ENCODE measurements at regions not wholly inside any gene's neighbourhood (a gene's known extent, or its start where the extent isn't known, plus 50 kb on each side); places are given as distances from the start of the nearest gene placed in this dataset.

- TF ChIP-seq CTCF (IDR thresholded peaks at IDR 0.05) (no peak), EZH2phosphoT487 (IDR thresholded peaks at IDR 0.05) (no peak)
These were observed 380.1 kb downstream of the OMA1 start for GRCh38 chr1:58166417-58166816.

Measured in neural progenitor cell (in vitro differentiated cells).